ENCODE measurements at regions not wholly inside any gene's neighbourhood (a gene's known extent, or its start where the extent isn't known, plus 50 kb on each side); places are given as distances from the start of the nearest gene placed in this dataset.

GRCh38 chr12:14307004-14307403, 58.5 kb upstream of the ATF7IP start:
- Mint-ChIP-seq H3K27ac (no peak overlapping the region), H3K27me3 (no peaks in the 10 kb centered on the region), H3K4me1 (ENCODE audit: low read depth in 2 of 2) (peaks cover 0 to 5% of the 10 kb centered on the region in 2 donors), H3K4me3 (no peak overlapping the region), H3K9me3 (no peaks in the 10 kb centered on the region), H3K36me3 (no peaks in the 10 kb centered on the region)
- no peak for ATAC-seq
- no peak for DNase-seq (ENCODE audit: low spot score)

- DNase-seq (ENCODE audit: low spot score) (no peak), ATAC-seq (no peak)
- H3K36me3 Mint-ChIP-seq = no peaks in the 10 kb centered on the region
- peaks cover 0 to 2% of the 10 kb centered on the region in 2 donors for H3K4me1 Mint-ChIP-seq (ENCODE audit: low read depth in 2 of 2)
- no peak overlapping the region for H3K4me3 Mint-ChIP-seq
- no peaks in the 10 kb centered on the region for H3K9me3 Mint-ChIP-seq
- no peak overlapping the region for H3K27ac Mint-ChIP-seq
- H3K27me3 Mint-ChIP-seq = no peaks in the 10 kb centered on the region
Measured at GRCh38 chr12:14308516-14308915, 57.0 kb upstream of the ATF7IP start.

GRCh38 chr12:14310866-14311265, 54.6 kb upstream of the ATF7IP start:
- no peaks in the 10 kb centered on the region for H3K36me3 Mint-ChIP-seq
- no peak overlapping the region for H3K4me3 Mint-ChIP-seq
- H3K27me3 Mint-ChIP-seq = no peaks in the 10 kb centered on the region
- ATAC-seq (no peak), DNase-seq (ENCODE audit: low spot score) (no peak)
- H3K4me1 Mint-ChIP-seq (ENCODE audit: low read depth in 2 of 2) = no peaks in the 10 kb centered on the region
- H3K9me3 Mint-ChIP-seq = no peaks in the 10 kb centered on the region
- no peak overlapping the region for H3K27ac Mint-ChIP-seq

GRCh38 chr12:14313379-14314138, 51.9 kb upstream of the ATF7IP start:
- no peaks in the 10 kb centered on the region for H3K4me1 Mint-ChIP-seq (ENCODE audit: low read depth in 2 of 2)
- no peak for ATAC-seq
- no peaks in the 10 kb centered on the region for H3K9me3 Mint-ChIP-seq
- no peaks in the 10 kb centered on the region for H3K27me3 Mint-ChIP-seq
- DNase-seq (ENCODE audit: low spot score) = no peak
- no peak overlapping the region for H3K27ac Mint-ChIP-seq
- H3K36me3 Mint-ChIP-seq = no peaks in the 10 kb centered on the region
- H3K4me3 Mint-ChIP-seq = no peak overlapping the region

GRCh38 chr12:14314801-14315200, 50.7 kb upstream of the ATF7IP start:
- Mint-ChIP-seq H3K4me1 (ENCODE audit: low read depth in 2 of 2) (no peaks in the 10 kb centered on the region), H3K27me3 (no peaks in the 10 kb centered on the region), H3K4me3 (no peak overlapping the region), H3K9me3 (no peaks in the 10 kb centered on the region), H3K36me3 (no peaks in the 10 kb centered on the region), H3K27ac (peak overlapping the region in 1 of 2 donors; percentile 30)
- DNase-seq (ENCODE audit: low spot score) (no peak), ATAC-seq (no peak)

GRCh38 chr12:14315501-14315900, 50.0 kb upstream of the ATF7IP start:
- Mint-ChIP-seq H3K27me3 (no peaks in the 10 kb centered on the region), H3K4me1 (ENCODE audit: low read depth in 2 of 2) (no peaks in the 10 kb centered on the region), H3K36me3 (no peaks in the 10 kb centered on the region), H3K9me3 (no peaks in the 10 kb centered on the region), H3K27ac (no peak overlapping the region), H3K4me3 (no peak overlapping the region)
- DNase-seq (ENCODE audit: low spot score) (no peak), ATAC-seq (no peak)
